GM12878 (cell line): ENCODE measurements at regions not wholly inside any gene's neighbourhood (a gene's known extent, or its start where the extent isn't known, plus 50 kb on each side); places are given as distances from the start of the nearest gene placed in this dataset.

Source experiments
- ATAC-seq: fragments of 200-7000 bp; cut with Tn5 transposase; 3 replicates; pipeline ENCODE4 v1.9.1; 2020; ENCODE audit warnings: mild to moderate bottlenecking, moderate library complexity
- BruUV-seq: library from RNA; stranded (reverse); fragments of 400-500 nt; replicated peaks from 2 replicates; lab custom pipeline; 2021; lab: Mats Ljungman, UMichigan
- CTCF ChIA-PET: fragments of 300-600 bp; sonication (Branson Sonifier 250); formaldehyde crosslinking; extraction: SDS; loops from one replicate; lab custom pipeline; 2021; ENCODE audit warnings: inconsistent platforms; lab: Yijun Ruan, JAX
- POLR2A ChIA-PET: fragments of 350-600 bp; formaldehyde crosslinking; extraction: SDS; loops from one replicate; lab custom pipeline; 2021; ENCODE audit warnings: inconsistent platforms; lab: Charles Lee
- RAD21 ChIA-PET: fragments of 300-600 bp; sonication (Branson Sonifier 250); formaldehyde crosslinking; loops from one replicate; lab custom pipeline; 2023; ENCODE audit warnings: antibody characterized with exemption; ENCODE audit not compliant: unreplicated experiment; lab: Charles Lee
- SMC1A ChIA-PET: fragments of 300-600 bp; sonication (Branson Sonifier 250); formaldehyde crosslinking; loops from one replicate; lab custom pipeline; 2023; ENCODE audit not compliant: unreplicated experiment, uncharacterized antibody; lab: Charles Lee
- DNase-seq: peaks from one replicate; pipeline ENCODE4 v3.0.0-alpha.2; 2011; ENCODE audit warnings: low read depth, low spot score
- FAIRE-seq: peaks from 3 replicates; lab custom pipeline; 2011; peaks lifted over from hg19 to GRCh38; lab: Jason Lieb, UNC
- H2AFZ ChIP-seq: 2 replicates; pipeline ENCODE4 v1.6.0; 2011; ENCODE audit warnings: low read depth, low read length, control low read depth; ENCODE audit not compliant: control insufficient read depth
- H3K27ac ChIP-seq: 2 replicates; pipeline ENCODE4 v1.5.1; 2011; ENCODE audit warnings: control low read depth; ENCODE audit not compliant: control insufficient read depth, insufficient read depth
- H3K27me3 ChIP-seq, 2 experiments: replicated peaks in 1 of 2; 2 replicates each; pipeline versions ENCODE4 v1.6.0 to v1.6.1; 2011; ENCODE audit warnings: low read length in 1 of 2; ENCODE audit not compliant: control insufficient read depth in 2 of 2, insufficient read depth in 2 of 2
- H3K36me3 ChIP-seq, 2 experiments: 2 replicates each; pipeline ENCODE4 v1.5.1; 2011; ENCODE audit warnings: low read length in 1 of 2; ENCODE audit not compliant: control insufficient read depth in 2 of 2, insufficient read depth in 2 of 2
- H3K4me1 ChIP-seq: 2 replicates; pipeline ENCODE4 v1.6.1; 2011; ENCODE audit warnings: mild to moderate bottlenecking, low read length, moderate library complexity, mixed read lengths; ENCODE audit not compliant: control insufficient read depth, insufficient read depth
- H3K4me2 ChIP-seq: 2 replicates; pipeline ENCODE4 v1.6.0; 2011; ENCODE audit warnings: control low read depth; ENCODE audit not compliant: control insufficient read depth, insufficient read depth
- H3K4me3 ChIP-seq: fragments of 200-600 bp; sonication (generic); 2 replicates; pipeline ENCODE4 v1.5.1; 2016
- H3K79me2 ChIP-seq: 2 replicates; pipeline ENCODE4 v1.6.0; 2011; ENCODE audit warnings: low read length; ENCODE audit not compliant: control insufficient read depth, insufficient read depth
- H3K9ac ChIP-seq: 2 replicates; pipeline ENCODE4 v1.8.0; 2011; ENCODE audit warnings: low read length, control low read depth, mixed read lengths; ENCODE audit not compliant: control insufficient read depth, insufficient read depth
- H3K9me3 ChIP-seq: replicated peaks from 3 replicates; pipeline ENCODE4 v1.5.1; 2011; ENCODE audit warnings: mild to moderate bottlenecking, low read length; ENCODE audit not compliant: control insufficient read depth, insufficient read depth
- H4K20me1 ChIP-seq: 2 replicates; pipeline ENCODE4 v1.6.0; 2011; ENCODE audit not compliant: control insufficient read depth, insufficient read depth
- BHLHE40 ChIP-seq, 2 experiments: fragments of 450-650 bp in 1 of 2; IDR thresholded peaks; 2 replicates each; pipeline ENCODE4 v1.6.1; 2011 to 2017; ENCODE audit warnings: low read depth in 2 of 2, borderline replicate concordance in 1 of 2, improper control_type of control experiment in 1 of 2, low read length in 1 of 2, mild to moderate bottlenecking in 1 of 2
- CBFB ChIP-seq: IDR thresholded peaks from 2 replicates; pipeline ENCODE4 v1.6.1; 2016; ENCODE audit warnings: antibody characterized with exemption, low read depth
- E4F1 ChIP-seq: fragments of 450-650 bp; IDR thresholded peaks from 2 replicates; pipeline ENCODE4 v1.6.1; 2018; ENCODE audit warnings: borderline replicate concordance, mild to moderate bottlenecking; ENCODE audit not compliant: partially characterized antibody
- EED ChIP-seq: sonication (generic); IDR thresholded peaks from 2 replicates; pipeline ENCODE4 v1.6.1; 2016; ENCODE audit warnings: antibody characterized with exemption, low read depth
- ESRRA ChIP-seq: IDR thresholded peaks from 2 replicates; pipeline ENCODE4 v1.6.1; 2012; ENCODE audit warnings: mild to moderate bottlenecking, low read length, improper control_type of control experiment
- KLF5 ChIP-seq: fragments of 450-650 bp; IDR thresholded peaks from 2 replicates; pipeline ENCODE4 v1.6.1; 2014; ENCODE audit warnings: mild to moderate bottlenecking; ENCODE audit not compliant: partially characterized antibody
- RAD21 ChIP-seq: IDR thresholded peaks from 2 replicates; pipeline ENCODE4 v1.6.1; 2011; ENCODE audit warnings: mild to moderate bottlenecking, low read depth, low read length, moderate library complexity; ENCODE audit not compliant: insufficient read depth
- SMC3 ChIP-seq: IDR thresholded peaks from 2 replicates; pipeline ENCODE4 v1.6.1; 2011; ENCODE audit warnings: low read length, improper control_type of control experiment, borderline replicate concordance
- STAT1 ChIP-seq: fragments of 450-650 bp; conservative IDR thresholded peaks from 2 replicates; pipeline ENCODE4 v1.6.1; 2014; ENCODE audit warnings: antibody characterized with exemption, mild to moderate bottlenecking
- TBL1XR1 ChIP-seq: IDR thresholded peaks from 2 replicates; pipeline ENCODE4 v1.6.1; 2012; ENCODE audit warnings: low read depth, low read length, improper control_type of control experiment
- WRNIP1 ChIP-seq: IDR thresholded peaks from 2 replicates; pipeline ENCODE4 v1.6.1; 2011; ENCODE audit warnings: low read depth, low read length, improper control_type of control experiment, borderline replicate concordance
- WGBS: methylation state at CpG from one replicate; pipeline ENCODE4 v1.1.6; 2016; ENCODE audit warnings: low lambda C conversion rate; ENCODE audit not compliant: insufficient replicate concordance, insufficient coverage; ENCODE audit errors: missing lambda C conversion rate; 5-methylcytosine and 5-hydroxymethylcytosine counted together
- in situ Hi-C: fragments of 300-500 bp; cut with MboI; formaldehyde crosslinking; loops from 9 replicates; pipeline ENCODE4 v1.14.3; 2018; ENCODE audit warnings: mixed read lengths
- intact Hi-C: fragments of 100-400 bp; cut with micrococcal nuclease; formaldehyde crosslinking; loops from one replicate; pipeline ENCODE4 v1.14.2; 2022; ENCODE audit not compliant: unreplicated experiment
- TF ChIP-seq, protein P1 (sequence below): fragments of 450-650 bp; IDR thresholded peaks from 2 replicates; pipeline ENCODE4 v1.6.1; 2017; ENCODE audit warnings: borderline replicate concordance

- Histone ChIP-seq H4K20me1 (no peaks in the 10 kb centered on the region), H3K4me2 (no peak overlapping the region), H3K4me1 (no peaks in the 10 kb centered on the region), H3K27me3 (no peaks in the 10 kb centered on the region), H3K79me2 (no peaks in the 10 kb centered on the region), H3K4me3 (no peak overlapping the region), H3K27ac (no peak overlapping the region), H2AFZ (no peak overlapping the region), H3K9ac (no peak overlapping the region), H3K9me3 (no peaks in the 10 kb centered on the region), H3K36me3 (no peaks in the 10 kb centered on the region)
- RAD21 ChIA-PET: no interaction called here
- in situ Hi-C loops: no loop called here
- ATAC-seq (no peak), FAIRE-seq (no peak), DNase-seq (no peak)
- POLR2A ChIA-PET: no interaction called here
- BruUV-seq: no TSS peak
- SMC1A ChIA-PET: interaction anchor here (1.6 kb wide), 1 partner anchor 38 kb away, joined by 3 read pairs; no protein-coding TSS in a partner anchor
- WGBS: 65% methylated on average over 18 of the region's 18 CpGs
- intact Hi-C loops: loop anchor here (10.0 kb wide), 1 partner anchor 813 kb away; no protein-coding TSS in a partner anchor
- no peak for TF ChIP-seq ESRRA
- CTCF ChIA-PET: interaction anchor here (0.5 kb wide), 1 partner anchor 33 kb away, joined by 3 read pairs; no protein-coding TSS in a partner anchor
Measured at GRCh38 chr5:33162057-33162456, 278.7 kb upstream of the TARS1 start.

DNA sequence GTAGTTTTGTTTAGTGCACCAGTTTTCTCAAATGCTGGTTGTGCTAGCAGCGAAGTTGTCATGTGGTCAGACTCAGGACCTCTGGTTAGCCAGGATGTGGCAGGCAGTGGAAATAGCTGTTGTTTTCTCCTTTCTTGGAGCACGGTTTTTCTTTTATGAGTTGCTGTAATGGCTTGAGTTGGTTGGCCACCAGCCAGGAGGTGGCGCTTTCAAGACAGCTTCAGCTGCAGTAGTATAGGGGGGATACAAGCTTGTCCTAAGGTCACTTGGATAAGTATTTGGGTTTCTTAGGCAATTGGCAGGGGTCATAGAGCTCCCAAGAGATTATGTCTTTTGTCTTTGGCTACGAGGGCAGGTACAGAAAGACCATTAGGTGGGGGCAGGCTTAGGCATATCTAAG is 274.2 kb upstream of the TARS1 start:
- DNase-seq: no peak
- POLR2A ChIA-PET: no interaction called here
- SMC1A ChIA-PET: interaction anchor here (1.1 kb wide), 1 partner anchor 767 kb away, joined by 3 read pairs; no protein-coding TSS in a partner anchor
- in situ Hi-C loops: no loop called here
- Histone ChIP-seq H3K27me3 (no peaks in the 10 kb centered on the region), H3K79me2 (no peaks in the 10 kb centered on the region), H2AFZ (no peak overlapping the region), H3K4me3 (no peak overlapping the region), H3K4me2 (no peak overlapping the region), H3K9me3 (no peaks in the 10 kb centered on the region; the same call in 2 of the 3 replicates), H4K20me1 (no peaks in the 10 kb centered on the region), H3K9ac (no peak overlapping the region), H3K27ac (no peak overlapping the region), H3K4me1 (no peaks in the 10 kb centered on the region), H3K36me3 (no peaks in the 10 kb centered on the region)
- RAD21 ChIA-PET: interaction anchor here (0.7 to 1.4 kb wide), 2 partner anchors 133 to 256 kb away, joined by 4 read pairs; no protein-coding TSS in a partner anchor
- CTCF ChIA-PET: interaction anchor here (0.6 to 1.3 kb wide), 6 partner anchors 13 to 903 kb away, joined by 3 to 5 read pairs (median 3); no protein-coding TSS in a partner anchor
- 20% methylated on average over 4 of the region's 4 CpGs for WGBS
- no TSS peak for BruUV-seq
- intact Hi-C loops: loop anchor here (10.0 kb wide), 1 partner anchor 808 kb away; no protein-coding TSS in a partner anchor
- no peak for FAIRE-seq
- ATAC-seq: no peak
- no peak for TF ChIP-seq E4F1
- TF ChIP-seq KLF5: no peak
- TF ChIP-seq, protein P1, sequence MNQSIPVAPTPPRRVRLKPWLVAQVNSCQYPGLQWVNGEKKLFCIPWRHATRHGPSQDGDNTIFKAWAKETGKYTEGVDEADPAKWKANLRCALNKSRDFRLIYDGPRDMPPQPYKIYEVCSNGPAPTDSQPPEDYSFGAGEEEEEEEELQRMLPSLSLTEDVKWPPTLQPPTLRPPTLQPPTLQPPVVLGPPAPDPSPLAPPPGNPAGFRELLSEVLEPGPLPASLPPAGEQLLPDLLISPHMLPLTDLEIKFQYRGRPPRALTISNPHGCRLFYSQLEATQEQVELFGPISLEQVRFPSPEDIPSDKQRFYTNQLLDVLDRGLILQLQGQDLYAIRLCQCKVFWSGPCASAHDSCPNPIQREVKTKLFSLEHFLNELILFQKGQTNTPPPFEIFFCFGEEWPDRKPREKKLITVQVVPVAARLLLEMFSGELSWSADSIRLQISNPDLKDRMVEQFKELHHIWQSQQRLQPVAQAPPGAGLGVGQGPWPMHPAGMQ: no peak
- TF ChIP-seq CBFB: no peak
- no peak for TF ChIP-seq TBL1XR1
- no peak for TF ChIP-seq BHLHE40 (IDR thresholded peaks at IDR 0.05; ENCODE audit: borderline replicate concordance in 1 of 2, low read depth in 2 of 2, low read length in 1 of 2)
- TF ChIP-seq WRNIP1: no peak
- peak; percentile 29; the same call in 1 of the 2 replicates for TF ChIP-seq RAD21
- peak; percentile 27; the same call in 1 of the 2 replicates for TF ChIP-seq SMC3
- TF ChIP-seq STAT1: no peak
- TF ChIP-seq EED: no peak
